Keratinocyte (primary cell): ENCODE measurements at regions not wholly inside any gene's neighbourhood (a gene's known extent, or its start where the extent isn't known, plus 50 kb on each side); places are given as distances from the start of the nearest gene placed in this dataset.
"Not testable (repeated sequence)": the region's sequence is repeated elsewhere in the genome, so short reads cannot be mapped to it uniquely, and the experiment has no call there.

Source experiments
- DNase-seq: peaks from one replicate; pipeline ENCODE4 v3.0.0-alpha.2; 2011; ENCODE audit warnings: low read depth, missing footprints, low spot score
- FAIRE-seq: peaks from 2 replicates; lab custom pipeline; 2011; peaks lifted over from hg19 to GRCh38; lab: Jason Lieb, UNC
- H2AFZ ChIP-seq: 2 replicates; pipeline ENCODE4 v1.6.0; 2012; ENCODE audit warnings: low read length, control low read depth, inconsistent platforms; ENCODE audit not compliant: control insufficient read depth
- H3K27ac ChIP-seq: 2 replicates; pipeline ENCODE4 v1.5.1; 2011; ENCODE audit warnings: low read length; ENCODE audit not compliant: control insufficient read depth, insufficient read depth
- H3K27me3 ChIP-seq: 3 replicates; pipeline ENCODE4 v1.6.0; 2011; ENCODE audit warnings: low read length; ENCODE audit not compliant: control insufficient read depth, insufficient read depth; ENCODE audit errors: extremely low read depth
- H3K36me3 ChIP-seq, 2 experiments: 2 replicates in 1 of 2; 3 replicates in 1 of 2; pipeline ENCODE4 v1.5.1; 2011; ENCODE audit warnings: low read length in 2 of 2, mild to moderate bottlenecking in 1 of 2; ENCODE audit not compliant: control insufficient read depth in 2 of 2, insufficient read depth in 2 of 2; ENCODE audit errors: extremely low read depth in 1 of 2
- H3K4me1 ChIP-seq: 3 replicates; pipeline ENCODE4 v1.5.1; 2011; ENCODE audit warnings: low read length; ENCODE audit not compliant: control insufficient read depth, insufficient read depth; ENCODE audit errors: extremely low read depth
- H3K4me2 ChIP-seq: 3 replicates; pipeline ENCODE4 v1.6.0; 2011; ENCODE audit warnings: low read depth, low read length; ENCODE audit not compliant: control insufficient read depth, insufficient read depth; ENCODE audit errors: extremely low read depth
- H3K4me3 ChIP-seq, 3 experiments: fragments of 200-600 bp in 1 of 3; sonication (generic) in 1 of 3; 2 replicates in 2 of 3; 3 replicates in 1 of 3; pipeline ENCODE4 v1.5.1; 2011 to 2016; ENCODE audit warnings: low read length in 3 of 3, mild to moderate bottlenecking in 3 of 3, control low read depth in 2 of 3, inconsistent platforms in 1 of 3, low read depth in 1 of 3, mixed read lengths in 1 of 3, mixed run types in 1 of 3, moderate library complexity in 1 of 3; ENCODE audit not compliant: control insufficient read depth in 2 of 3, insufficient read depth in 2 of 3; ENCODE audit errors: extremely low read depth in 1 of 3
- H3K79me2 ChIP-seq: 2 replicates; pipeline ENCODE4 v1.6.0; 2012; ENCODE audit warnings: low read length; ENCODE audit not compliant: control insufficient read depth, insufficient read depth
- H3K9ac ChIP-seq: 3 replicates; pipeline ENCODE4 v1.6.0; 2011; ENCODE audit warnings: low read length; ENCODE audit not compliant: control insufficient read depth, insufficient read depth; ENCODE audit errors: extremely low read depth
- H3K9me1 ChIP-seq: 3 replicates; pipeline ENCODE4 v1.6.0; 2011; ENCODE audit warnings: low read length; ENCODE audit not compliant: control insufficient read depth, insufficient read depth; ENCODE audit errors: extremely low read depth
- H3K9me3 ChIP-seq: 2 replicates; pipeline ENCODE4 v1.5.1; 2012; ENCODE audit warnings: low read depth, low read length; ENCODE audit not compliant: control insufficient read depth
- H4K20me1 ChIP-seq: 3 replicates; pipeline ENCODE4 v1.6.0; 2011; ENCODE audit warnings: low read length; ENCODE audit not compliant: control insufficient read depth, insufficient read depth; ENCODE audit errors: extremely low read depth
- CTCF ChIP-seq, 3 experiments: IDR thresholded peaks in 1 of 3; conservative IDR thresholded peaks in 1 of 3; optimal IDR thresholded peaks in 1 of 3; 2 replicates in 2 of 3; 3 replicates in 1 of 3; pipeline versions ENCODE3 to v1.5.1; 2011; ENCODE audit warnings: low read length in 3 of 3, mild to moderate bottlenecking in 3 of 3, moderate library complexity in 2 of 3, control low read depth in 1 of 3, inconsistent platforms in 1 of 3; ENCODE audit not compliant: insufficient read depth in 2 of 3; ENCODE audit errors: extremely low read depth in 1 of 3
- EZH2 ChIP-seq: IDR thresholded peaks from one replicate; pipeline ENCODE4 v1.6.1; 2012; ENCODE audit warnings: inconsistent platforms, mild to moderate bottlenecking, low read length, moderate library complexity
- dilution Hi-C: fragments of 300-500 bp; cut with MboI; formaldehyde crosslinking; loops from one replicate; pipeline ENCODE4 v1.7.0; 2020; ENCODE audit warnings: low sequenced_read_pairs; ENCODE audit not compliant: extremely low pct_ligation_motif_present

GRCh38 chr5:92939428-92939827 lies 641.6 kb downstream of the NR2F1-AS1 start:
- no peaks in the 10 kb centered on the region for H3K36me3 ChIP-seq
- TF ChIP-seq EZH2: no peak
- no peak for TF ChIP-seq CTCF (optimal IDR thresholded peaks at IDR 0.05 in 1 of 3, IDR thresholded peaks at IDR 0.05 in 1 of 3, conservative IDR thresholded peaks at IDR 0.05 in 1 of 3; ENCODE audit: extremely low read depth in 1 of 3, insufficient read depth in 2 of 3, low read length in 3 of 3)
- H3K27me3 ChIP-seq: no peaks in the 10 kb centered on the region
- no peaks in the 10 kb centered on the region for H3K9me3 ChIP-seq
- no peak overlapping the region for H2AFZ ChIP-seq
- H3K79me2 ChIP-seq: no peaks in the 10 kb centered on the region
- no peak overlapping the region for H3K4me2 ChIP-seq
- H4K20me1 ChIP-seq: no peaks in the 10 kb centered on the region
- H3K4me3 ChIP-seq: no peak overlapping the region
- H3K27ac ChIP-seq: no peak overlapping the region
- FAIRE-seq (no peak), DNase-seq (no peak)
- dilution Hi-C loops: no loop called here
- H3K9ac ChIP-seq: no peak overlapping the region
- no peaks in the 10 kb centered on the region for H3K4me1 ChIP-seq
- no peaks in the 10 kb centered on the region for H3K9me1 ChIP-seq

GRCh38 chr5:92937396-92937795 lies 643.6 kb downstream of the NR2F1-AS1 start:
- H3K4me3 ChIP-seq, FAIRE-seq, H3K9me3 ChIP-seq, H3K36me3 ChIP-seq, H2AFZ ChIP-seq, H3K79me2 ChIP-seq, H3K4me2 ChIP-seq, H4K20me1 ChIP-seq, H3K4me1 ChIP-seq, H3K9me1 ChIP-seq, dilution Hi-C loops, DNase-seq, H3K9ac ChIP-seq, H3K27me3 ChIP-seq, H3K27ac ChIP-seq: not testable (repeated sequence)

GRCh38 chr5:92930057-92930456 lies 651.0 kb downstream of the NR2F1-AS1 start:
- H3K27ac ChIP-seq: no peak overlapping the region
- no peaks in the 10 kb centered on the region for H3K79me2 ChIP-seq
- H3K27me3 ChIP-seq: no peaks in the 10 kb centered on the region
- no peaks in the 10 kb centered on the region for H4K20me1 ChIP-seq
- H3K36me3 ChIP-seq: no peaks in the 10 kb centered on the region
- no peak overlapping the region for H3K9ac ChIP-seq
- no peaks in the 10 kb centered on the region for H3K4me1 ChIP-seq
- FAIRE-seq (no peak), DNase-seq (no peak)
- dilution Hi-C loops: no loop called here
- no peak overlapping the region for H3K4me2 ChIP-seq
- H3K4me3 ChIP-seq: no peak overlapping the region
- no peak overlapping the region for H2AFZ ChIP-seq
- no peak for TF ChIP-seq EZH2
- no peak for TF ChIP-seq CTCF (optimal IDR thresholded peaks at IDR 0.05 in 1 of 3, IDR thresholded peaks at IDR 0.05 in 1 of 3, conservative IDR thresholded peaks at IDR 0.05 in 1 of 3; ENCODE audit: extremely low read depth in 1 of 3, insufficient read depth in 2 of 3, low read length in 3 of 3)
- H3K9me3 ChIP-seq: no peaks in the 10 kb centered on the region
- H3K9me1 ChIP-seq: no peaks in the 10 kb centered on the region
